Muscle of leg (tissue), 3 donors: ENCODE measurements at regions not wholly inside any gene's neighbourhood (a gene's known extent, or its start where the extent isn't known, plus 50 kb on each side); places are given as distances from the start of the nearest gene placed in this dataset.

Source experiments
- DNase-seq: peaks from one replicate; pipeline ENCODE4 v3.0.0; 2013
- H3K27ac ChIP-seq: one replicate; pipeline ENCODE4 v1.5.1; 2013; ENCODE audit warnings: mild to moderate bottlenecking, low read length, control low read depth
- H3K27me3 ChIP-seq: one replicate; pipeline ENCODE4 v1.6.1; 2013; ENCODE audit warnings: low read length; ENCODE audit not compliant: control insufficient read depth, insufficient read depth
- H3K36me3 ChIP-seq: one replicate; pipeline ENCODE4 v1.6.1; 2013; ENCODE audit warnings: low read length; ENCODE audit not compliant: control insufficient read depth, insufficient read depth
- H3K4me1 ChIP-seq: one replicate; pipeline ENCODE4 v1.6.1; 2013; ENCODE audit warnings: low read length; ENCODE audit not compliant: control insufficient read depth, insufficient read depth
- H3K4me3 ChIP-seq: one replicate; pipeline ENCODE4 v1.5.1; 2013; ENCODE audit warnings: low read length, control low read depth
- H3K9me3 ChIP-seq: replicated peaks from 2 replicates; pipeline ENCODE4 v1.6.1; 2013; ENCODE audit warnings: low read depth, low read length; ENCODE audit not compliant: control insufficient read depth
- WGBS: methylation state at CpG from one replicate; pipeline ENCODE4 v1.1.5; 2013; ENCODE audit warnings: missing lambda C conversion rate; ENCODE audit not compliant: insufficient coverage; 5-methylcytosine and 5-hydroxymethylcytosine counted together

- Histone ChIP-seq H3K36me3 (no peaks in the 10 kb centered on the region), H3K27ac (no peak overlapping the region), H3K27me3 (no peaks in the 10 kb centered on the region), H3K4me1 (no peaks in the 10 kb centered on the region), H3K9me3 (no peaks in the 10 kb centered on the region), H3K4me3 (no peak overlapping the region)
- no peak for DNase-seq
- no CpG with 5 or more reads among the region's 4 CpGs for WGBS
Measured at GRCh38 chr3:81968658-81969057, 207.2 kb upstream of the GBE1 start.

- H3K27me3 ChIP-seq, result no peaks in the 10 kb centered on the region
- no peaks in the 10 kb centered on the region for H3K4me1 ChIP-seq
- H3K4me3 ChIP-seq, result no peak overlapping the region
- H3K36me3 ChIP-seq, result no peaks in the 10 kb centered on the region
- DNase-seq, result no peak
- H3K27ac ChIP-seq, result no peak overlapping the region
- H3K9me3 ChIP-seq, result no peaks in the 10 kb centered on the region
Measured at GRCh38 chr3:81967393-81967792, 205.9 kb upstream of the GBE1 start.

GRCh38 chr3:81965696-81966095 is 204.3 kb upstream of the GBE1 start:
- no CpG with 5 or more reads among the region's 2 CpGs for WGBS
- H3K27me3 ChIP-seq, result no peaks in the 10 kb centered on the region
- peak; percentile 25 for DNase-seq

GRCh38 chr3:81962396-81962795 is 201.0 kb upstream of the GBE1 start:
- Histone ChIP-seq H3K36me3 (no peaks in the 10 kb centered on the region), H3K4me3 (no peak overlapping the region), H3K27ac (no peak overlapping the region), H3K27me3 (no peaks in the 10 kb centered on the region), H3K4me1 (no peaks in the 10 kb centered on the region), H3K9me3 (no peaks in the 10 kb centered on the region)
- no CpG with 5 or more reads among the region's 2 CpGs for WGBS
- no peak for DNase-seq

More at GRCh38 chr3:81965696-81966095, 204.3 kb upstream of the GBE1 start:
- Histone ChIP-seq H3K27ac (no peak overlapping the region), H3K4me3 (no peak overlapping the region), H3K36me3 (no peaks in the 10 kb centered on the region), H3K9me3 (no peaks in the 10 kb centered on the region), H3K4me1 (no peaks in the 10 kb centered on the region)

- Histone ChIP-seq H3K27ac (no peak overlapping the region), H3K9me3 (no peaks in the 10 kb centered on the region), H3K27me3 (no peaks in the 10 kb centered on the region), H3K4me3 (no peak overlapping the region), H3K36me3 (no peaks in the 10 kb centered on the region), H3K4me1 (peaks cover 2% of the 10 kb centered on the region)
- no peak for DNase-seq
- no CpG with 5 or more reads among the region's 2 CpGs for WGBS
Measured at GRCh38 chr3:81958972-81959640, 197.7 kb upstream of the GBE1 start.

GRCh38 chr3:81955878-81956277 is 194.4 kb upstream of the GBE1 start:
- peak; percentile 76 for DNase-seq
- H3K4me1 ChIP-seq, result peaks cover 2% of the 10 kb centered on the region
- WGBS, result 0% methylated on average over 1 of the region's 4 CpGs
- H3K9me3 ChIP-seq, result no peaks in the 10 kb centered on the region
- H3K27me3 ChIP-seq, result no peaks in the 10 kb centered on the region
- no peak overlapping the region for H3K4me3 ChIP-seq
- H3K27ac ChIP-seq, result no peak overlapping the region
- no peaks in the 10 kb centered on the region for H3K36me3 ChIP-seq

- Histone ChIP-seq H3K4me3 (no peak overlapping the region), H3K9me3 (no peaks in the 10 kb centered on the region), H3K4me1 (peaks cover 2% of the 10 kb centered on the region), H3K36me3 (no peaks in the 10 kb centered on the region), H3K27me3 (no peaks in the 10 kb centered on the region), H3K27ac (peak overlapping the region; percentile 48)
- DNase-seq, result peak; percentile 79
- 47% methylated on average over 2 of the region's 5 CpGs for WGBS
Measured at GRCh38 chr3:81953111-81953510, 191.7 kb upstream of the GBE1 start.

- Histone ChIP-seq H3K4me3 (no peak overlapping the region), H3K27me3 (no peaks in the 10 kb centered on the region), H3K4me1 (peaks cover 2% of the 10 kb centered on the region), H3K27ac (peak overlapping the region; percentile 4), H3K9me3 (no peaks in the 10 kb centered on the region), H3K36me3 (no peaks in the 10 kb centered on the region)
- peak; percentile 80 for DNase-seq
- 41% methylated on average over 2 of the region's 3 CpGs for WGBS
Measured at GRCh38 chr3:81952141-81952540, 190.7 kb upstream of the GBE1 start.

- H3K36me3 ChIP-seq, result no peaks in the 10 kb centered on the region
Measured at GRCh38 chr3:81951636-81952035, 190.2 kb upstream of the GBE1 start.

GRCh38 chr3:81951106-81951505 is 189.7 kb upstream of the GBE1 start:
- peaks cover 2% of the 10 kb centered on the region for H3K4me1 ChIP-seq
- WGBS, result 39% methylated on average over 3 of the region's 6 CpGs
- no peaks in the 10 kb centered on the region for H3K36me3 ChIP-seq
- H3K27ac ChIP-seq, result no peak overlapping the region
- H3K27me3 ChIP-seq, result no peaks in the 10 kb centered on the region
- no peaks in the 10 kb centered on the region for H3K9me3 ChIP-seq
- DNase-seq, result no peak
- H3K4me3 ChIP-seq, result no peak overlapping the region

More at GRCh38 chr3:81951636-81952035, 190.2 kb upstream of the GBE1 start:
- H3K4me3 ChIP-seq, result no peak overlapping the region
- 82% methylated on average over 2 of the region's 4 CpGs for WGBS
- peaks cover 2% of the 10 kb centered on the region for H3K4me1 ChIP-seq
- no peak overlapping the region for H3K27ac ChIP-seq
- no peaks in the 10 kb centered on the region for H3K9me3 ChIP-seq
- H3K27me3 ChIP-seq, result no peaks in the 10 kb centered on the region
- DNase-seq, result peak; percentile 61

- Histone ChIP-seq H3K9me3 (peaks cover 11% of the 10 kb centered on the region), H3K4me1 (no peaks in the 10 kb centered on the region), H3K27ac (no peak overlapping the region), H3K36me3 (no peaks in the 10 kb centered on the region), H3K27me3 (no peaks in the 10 kb centered on the region), H3K4me3 (no peak overlapping the region)
- WGBS, result no CpG with 5 or more reads among the region's 1 CpG
- DNase-seq, result no peak
Measured at GRCh38 chr3:81947359-81947758, 185.9 kb upstream of the GBE1 start.
